Lower lobe of right lung (tissue), 2 donors: ENCODE measurements at regions not wholly inside any gene's neighbourhood (a gene's known extent, or its start where the extent isn't known, plus 50 kb on each side); places are given as distances from the start of the nearest gene placed in this dataset.
A peak's percentile ranks its signal among the peaks of the same experiment; 100 is the strongest.

Experiments used
- ATAC-seq, 2 donors: fragments of 200-7000 bp; cut with Tn5 transposase; one replicate each; pipeline ENCODE4 v1.9.1; 2020 to 2022; ENCODE audit warnings: mild to moderate bottlenecking in 2 of 2, moderate library complexity in 2 of 2
- DNase-seq: peaks from one replicate; pipeline ENCODE4 v3.0.0-alpha.2; 2020
- H3K27ac ChIP-seq: fragments of 200-600 bp; one replicate; pipeline ENCODE4 v1.8.0; 2022
- H3K27me3 ChIP-seq: fragments of 200-600 bp; one replicate; pipeline ENCODE4 v1.8.0; 2022; ENCODE audit warnings: low read depth
- H3K36me3 ChIP-seq: fragments of 200-600 bp; one replicate; pipeline ENCODE4 v1.8.0; 2022; ENCODE audit warnings: mild to moderate bottlenecking
- H3K4me1 ChIP-seq: fragments of 200-600 bp; one replicate; pipeline ENCODE4 v1.8.0; 2022
- H3K4me3 ChIP-seq: fragments of 200-600 bp; one replicate; pipeline ENCODE4 v1.8.0; 2022; ENCODE audit warnings: mild to moderate bottlenecking
- H3K9me3 ChIP-seq: fragments of 200-600 bp; one replicate; pipeline ENCODE4 v1.8.0; 2022
- intact Hi-C: fragments of 100-400 bp; cut with DNase I; formaldehyde crosslinking; loops from one replicate; pipeline ENCODE4 v1.11.0; 2022
- TF ChIP-seq, protein P1 (sequence below): fragments of 200-600 bp; IDR thresholded peaks from one replicate; pipeline ENCODE4 v1.8.0; 2022; ENCODE audit warnings: antibody characterized with exemption, mild to moderate bottlenecking
- donor health status: DM: no; HTN: yes; CAD: no; lungs with severe emphysema.

- DNase-seq = peak; percentile 37
- Histone ChIP-seq H3K36me3 (no peaks in the 10 kb centered on the region), H3K27ac (no peak overlapping the region), H3K27me3 (peaks cover 29% of the 10 kb centered on the region), H3K4me1 (peaks cover 11% of the 10 kb centered on the region), H3K9me3 (no peaks in the 10 kb centered on the region), H3K4me3 (no peak overlapping the region)
- intact Hi-C loops = no loop called here
- ATAC-seq = no peak
- TF ChIP-seq, protein P1, sequence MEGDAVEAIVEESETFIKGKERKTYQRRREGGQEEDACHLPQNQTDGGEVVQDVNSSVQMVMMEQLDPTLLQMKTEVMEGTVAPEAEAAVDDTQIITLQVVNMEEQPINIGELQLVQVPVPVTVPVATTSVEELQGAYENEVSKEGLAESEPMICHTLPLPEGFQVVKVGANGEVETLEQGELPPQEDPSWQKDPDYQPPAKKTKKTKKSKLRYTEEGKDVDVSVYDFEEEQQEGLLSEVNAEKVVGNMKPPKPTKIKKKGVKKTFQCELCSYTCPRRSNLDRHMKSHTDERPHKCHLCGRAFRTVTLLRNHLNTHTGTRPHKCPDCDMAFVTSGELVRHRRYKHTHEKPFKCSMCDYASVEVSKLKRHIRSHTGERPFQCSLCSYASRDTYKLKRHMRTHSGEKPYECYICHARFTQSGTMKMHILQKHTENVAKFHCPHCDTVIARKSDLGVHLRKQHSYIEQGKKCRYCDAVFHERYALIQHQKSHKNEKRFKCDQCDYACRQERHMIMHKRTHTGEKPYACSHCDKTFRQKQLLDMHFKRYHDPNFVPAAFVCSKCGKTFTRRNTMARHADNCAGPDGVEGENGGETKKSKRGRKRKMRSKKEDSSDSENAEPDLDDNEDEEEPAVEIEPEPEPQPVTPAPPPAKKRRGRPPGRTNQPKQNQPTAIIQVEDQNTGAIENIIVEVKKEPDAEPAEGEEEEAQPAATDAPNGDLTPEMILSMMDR = no peak
Measured at GRCh38 chr5:1642221-1642620, 118.5 kb upstream of the LPCAT1 start.

DNA sequence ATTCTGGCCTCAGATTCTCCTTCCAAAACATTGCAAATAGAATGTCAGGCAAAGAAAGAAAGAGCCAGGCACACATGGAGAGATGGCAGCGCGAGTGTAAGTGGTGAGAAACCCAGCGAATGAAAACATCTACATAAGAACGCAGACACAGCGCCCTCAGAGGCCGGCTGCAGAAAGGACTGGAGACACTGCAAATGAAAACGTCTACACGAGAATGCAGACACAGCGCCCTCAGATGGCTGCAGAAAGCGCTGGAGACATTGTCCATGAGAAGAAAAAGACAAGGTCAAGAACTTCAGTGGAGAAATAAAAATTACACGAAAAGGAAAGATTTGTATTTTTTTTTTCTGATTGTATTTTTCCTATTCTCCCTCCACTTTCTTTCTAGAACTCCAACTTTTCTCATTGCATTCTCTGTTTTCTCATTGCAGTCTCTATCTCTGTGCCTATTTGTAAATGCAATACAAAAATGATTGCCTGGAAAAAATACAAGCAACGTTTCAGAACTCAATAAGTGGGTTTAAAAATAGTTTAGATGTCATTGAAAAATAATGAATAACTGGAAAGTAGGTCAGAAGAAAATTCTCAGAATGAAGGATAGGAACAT is 117.9 kb upstream of the LPCAT1 start:
- ATAC-seq = peak; percentile 70 to 77
- peaks cover 29% of the 10 kb centered on the region for H3K27me3 ChIP-seq
- H3K9me3 ChIP-seq = no peaks in the 10 kb centered on the region
- peak; percentile 86 for DNase-seq
- no peak overlapping the region for H3K27ac ChIP-seq
- intact Hi-C loops = no loop called here
- no peak overlapping the region for H3K4me3 ChIP-seq
- H3K4me1 ChIP-seq = peaks cover 11% of the 10 kb centered on the region
- H3K36me3 ChIP-seq = no peaks in the 10 kb centered on the region
- TF ChIP-seq, protein P1 = peak; percentile 83

- no peaks in the 10 kb centered on the region for H3K36me3 ChIP-seq
- no peak for DNase-seq
- TF ChIP-seq, protein P1 = no peak
- H3K4me3 ChIP-seq = no peak overlapping the region
- H3K27me3 ChIP-seq = peaks cover 29% of the 10 kb centered on the region
- H3K4me1 ChIP-seq = peaks cover 11% of the 10 kb centered on the region
- no peak overlapping the region for H3K27ac ChIP-seq
- no peak for ATAC-seq
- no peaks in the 10 kb centered on the region for H3K9me3 ChIP-seq
- intact Hi-C loops = no loop called here
Measured at GRCh38 chr5:1641041-1641440, 117.3 kb upstream of the LPCAT1 start.

DNA sequence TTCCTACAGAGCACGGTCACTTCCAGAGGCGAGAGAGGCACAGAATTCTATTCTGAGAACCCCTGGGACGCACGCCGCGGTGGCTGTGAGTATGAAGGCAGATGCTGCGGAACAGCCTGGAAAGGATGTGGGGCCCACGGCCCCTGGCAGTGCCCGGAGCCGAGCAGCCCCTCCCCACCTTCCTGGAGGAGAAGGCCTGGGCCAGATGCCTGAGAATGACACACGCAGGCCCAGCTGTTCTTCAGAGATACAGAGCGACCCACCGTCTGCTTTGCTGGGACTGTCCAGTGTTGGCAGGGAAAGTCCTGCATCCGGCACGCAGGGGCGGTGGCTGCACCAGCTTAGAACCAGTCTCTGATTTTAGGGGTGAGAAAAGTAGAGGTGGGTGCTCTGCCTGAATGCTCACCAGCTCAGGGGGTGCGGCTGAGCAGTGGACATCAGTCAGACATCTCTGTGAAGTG is 116.7 kb upstream of the LPCAT1 start:
- no peaks in the 10 kb centered on the region for H3K36me3 ChIP-seq
- no peak overlapping the region for H3K27ac ChIP-seq
- intact Hi-C loops = no loop called here
- H3K4me3 ChIP-seq = no peak overlapping the region
- no peaks in the 10 kb centered on the region for H3K9me3 ChIP-seq
- ATAC-seq (no peak), DNase-seq (peak; percentile 35)
- peaks cover 29% of the 10 kb centered on the region for H3K27me3 ChIP-seq
- H3K4me1 ChIP-seq = peaks cover 11% of the 10 kb centered on the region
- TF ChIP-seq, protein P1 = no peak

GRCh38 chr5:1639757-1640156 is 116.0 kb upstream of the LPCAT1 start:
- Histone ChIP-seq H3K4me3 (no peak overlapping the region), H3K9me3 (no peaks in the 10 kb centered on the region), H3K36me3 (no peaks in the 10 kb centered on the region), H3K27me3 (peaks cover 23% of the 10 kb centered on the region), H3K27ac (no peak overlapping the region), H3K4me1 (peaks cover 4% of the 10 kb centered on the region)
- TF ChIP-seq, protein P1 = no peak
- no peak for ATAC-seq
- DNase-seq = no peak
- intact Hi-C loops = no loop called here
